Fibroblast of gingiva (primary cell): ENCODE measurements at regions not wholly inside any gene's neighbourhood (a gene's known extent, or its start where the extent isn't known, plus 50 kb on each side); places are given as distances from the start of the nearest gene placed in this dataset.
"Not testable (repeated sequence)": the region's sequence is repeated elsewhere in the genome, so short reads cannot be mapped to it uniquely, and the experiment has no call there.

Experiments used
- DNase-seq: peaks from one replicate; pipeline ENCODE4 v3.0.0-alpha.2; 2011; ENCODE audit warnings: low read depth

- DNase-seq = no peak
Measured at GRCh38 chr3:22318325-22318724, 567.3 kb upstream of the ZNF385D start.

- no peak for DNase-seq
Measured at GRCh38 chr3:22319446-22319845, 568.4 kb upstream of the ZNF385D start.

DNA sequence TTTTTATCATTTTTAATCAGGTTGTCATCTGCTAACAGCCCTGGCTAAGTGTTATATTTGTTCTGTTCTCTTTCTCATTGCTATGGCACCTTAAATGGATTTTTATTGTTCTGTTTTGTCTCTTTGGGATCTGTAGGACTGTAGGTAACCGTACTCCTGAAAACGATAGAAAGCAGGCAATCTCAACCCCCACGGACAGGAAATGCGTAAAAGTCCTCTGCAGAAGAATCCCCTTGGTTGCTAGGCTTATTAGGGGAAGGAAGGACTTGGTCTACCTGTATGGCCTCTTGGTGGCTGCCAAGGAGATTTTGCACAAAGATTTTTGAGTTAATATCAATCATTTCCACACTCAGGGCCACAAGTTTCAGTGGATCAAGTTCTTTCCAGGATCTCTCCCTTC, 571.9 kb upstream of the ZNF385D start:
- no peak for DNase-seq

- DNase-seq = no peak
Measured at GRCh38 chr3:22326305-22326704, 575.3 kb upstream of the ZNF385D start.

DNA sequence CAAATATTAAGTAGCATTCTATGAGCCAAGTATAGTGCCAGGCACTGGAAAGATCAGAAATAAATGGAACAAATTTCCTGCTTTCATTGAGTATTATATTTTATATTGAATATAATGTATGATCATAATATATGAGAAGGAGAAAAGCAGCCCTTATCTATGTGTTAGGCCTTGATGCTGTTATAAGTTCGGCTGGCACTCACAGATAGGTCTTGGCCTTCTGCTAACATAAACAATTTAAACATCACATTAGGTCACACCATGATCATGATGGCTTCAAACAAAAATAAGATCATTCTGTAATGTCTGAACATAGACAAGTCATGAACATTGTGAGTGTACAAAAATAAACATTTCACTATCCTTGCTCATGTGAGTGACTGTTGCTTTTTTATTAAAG, 584.0 kb upstream of the ZNF385D start:
- no peak for DNase-seq

- no peak for DNase-seq
Measured at GRCh38 chr3:22349215-22349851, 598.3 kb upstream of the ZNF385D start.

- no peak for DNase-seq
Measured at GRCh38 chr3:22351806-22352205, 600.8 kb upstream of the ZNF385D start.

- no peak for DNase-seq
Measured at GRCh38 chr3:22353126-22353525, 602.1 kb upstream of the ZNF385D start.

GRCh38 chr3:22358334-22358733, 607.3 kb upstream of the ZNF385D start:
- DNase-seq = no peak

DNA sequence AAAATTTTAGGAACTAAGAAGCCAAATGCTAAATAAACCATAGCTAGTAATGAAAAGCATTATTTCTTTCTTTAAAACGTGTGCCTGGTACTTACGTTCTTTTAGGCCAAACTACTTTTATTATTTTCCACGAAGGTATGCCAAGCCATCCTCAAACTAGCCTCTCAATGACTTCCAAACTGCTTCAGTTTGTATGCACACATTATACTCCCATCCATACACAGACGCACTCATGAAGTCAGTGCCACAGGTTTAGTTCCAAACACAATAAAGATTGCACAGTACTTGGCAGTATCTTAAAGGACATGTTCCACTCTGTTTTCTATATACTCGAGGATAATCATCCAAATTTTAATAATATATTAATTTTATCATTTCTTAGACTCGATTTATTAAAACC, 609.2 kb upstream of the ZNF385D start:
- DNase-seq = no peak

DNA sequence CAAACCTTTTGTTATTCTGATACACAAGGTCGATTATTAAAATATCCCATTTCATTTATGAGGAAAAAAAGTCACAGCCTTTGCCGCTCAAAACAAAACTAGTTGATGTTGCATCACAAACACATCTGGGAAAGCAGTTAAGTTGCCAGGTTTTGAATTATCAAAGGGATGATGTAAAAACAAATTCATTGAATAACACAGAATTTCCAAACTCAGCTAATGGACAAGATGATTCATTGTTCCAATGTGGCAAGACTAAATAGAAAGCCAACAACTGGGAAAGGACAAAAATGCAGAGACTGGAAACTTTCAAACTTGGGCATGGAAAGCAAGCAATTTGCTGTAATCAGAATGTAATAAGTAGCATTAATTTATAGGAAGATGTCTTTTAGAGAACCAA, 610.0 kb upstream of the ZNF385D start:
- peak; percentile 37 for DNase-seq

DNA sequence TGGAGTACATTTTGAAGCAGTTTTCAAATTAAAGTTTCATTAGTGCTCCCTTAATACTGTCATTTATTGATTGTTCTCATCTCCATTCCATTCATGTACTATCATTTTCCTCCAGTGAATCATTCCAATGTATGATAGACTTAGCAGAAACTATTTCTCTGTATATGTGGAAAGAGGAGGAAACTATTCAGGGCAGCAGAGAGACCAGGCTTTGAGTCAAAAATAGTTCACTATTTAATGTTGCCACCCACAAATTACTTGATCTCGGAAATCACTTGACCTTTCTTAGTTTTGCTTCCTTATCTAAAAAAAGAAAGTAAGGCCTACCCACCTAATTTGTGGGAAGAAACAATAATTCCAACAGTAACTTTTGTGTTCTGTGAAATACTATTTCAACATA, 610.5 kb upstream of the ZNF385D start:
- DNase-seq = no peak

- DNase-seq = no peak
Measured at GRCh38 chr3:22364851-22365250, 613.8 kb upstream of the ZNF385D start.

GRCh38 chr3:22366781-22367180, 615.8 kb upstream of the ZNF385D start:
- peak; percentile 8 for DNase-seq

DNA sequence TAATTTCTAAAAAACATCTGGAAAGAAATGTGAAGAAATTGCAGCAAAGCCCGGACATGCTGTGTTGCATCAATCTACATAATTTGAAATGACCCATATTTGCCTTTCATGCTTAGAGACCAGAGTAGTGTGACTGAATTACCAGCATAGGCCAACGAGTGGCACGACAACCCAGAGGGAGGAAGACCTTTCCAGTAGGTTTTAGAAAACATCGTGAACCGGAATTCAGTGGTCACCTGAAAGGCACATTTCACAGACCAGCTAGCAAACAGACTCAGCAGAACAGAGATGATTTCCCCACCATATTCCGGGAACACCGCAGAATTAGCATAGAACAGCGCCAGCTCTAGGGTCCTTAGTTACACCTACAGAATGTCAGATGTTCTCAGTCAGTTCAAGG, 620.0 kb upstream of the ZNF385D start:
- no peak for DNase-seq

DNA sequence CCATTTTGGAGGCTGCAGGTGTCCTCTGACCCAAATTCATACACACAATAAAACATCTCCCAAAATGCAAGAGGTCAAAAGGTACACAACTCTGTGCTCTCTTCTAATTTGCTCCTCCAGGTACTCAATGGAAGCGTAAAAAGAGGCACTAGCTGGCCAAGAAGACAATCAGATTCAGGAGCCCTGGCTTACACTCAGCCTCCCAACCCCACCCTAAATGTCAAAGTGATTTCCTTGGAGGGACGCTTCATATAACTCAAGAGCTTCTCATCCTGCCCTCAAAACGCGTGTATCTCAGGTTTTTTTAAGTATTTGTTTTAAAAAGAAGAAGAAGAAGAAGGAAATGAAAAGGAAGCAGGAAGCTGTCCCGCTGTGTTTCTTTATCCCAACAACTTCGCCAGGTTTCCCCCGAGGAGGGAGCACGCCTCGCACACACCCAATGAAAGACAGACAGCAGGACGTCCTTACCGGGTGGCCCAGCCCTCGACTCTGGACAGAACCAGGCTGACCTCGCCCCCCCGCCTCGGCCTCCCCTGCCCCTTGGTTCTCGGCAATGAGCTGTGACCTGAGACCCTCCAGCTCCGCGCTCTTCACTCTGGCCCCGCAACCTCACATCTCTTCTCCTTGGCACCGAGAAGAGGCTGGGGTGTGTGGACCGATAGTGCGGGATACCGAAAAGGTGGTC, 620.7 kb upstream of the ZNF385D start:
- no peak for DNase-seq

- no peak for DNase-seq
Measured at GRCh38 chr3:22372292-22373062, 621.5 kb upstream of the ZNF385D start.

DNA sequence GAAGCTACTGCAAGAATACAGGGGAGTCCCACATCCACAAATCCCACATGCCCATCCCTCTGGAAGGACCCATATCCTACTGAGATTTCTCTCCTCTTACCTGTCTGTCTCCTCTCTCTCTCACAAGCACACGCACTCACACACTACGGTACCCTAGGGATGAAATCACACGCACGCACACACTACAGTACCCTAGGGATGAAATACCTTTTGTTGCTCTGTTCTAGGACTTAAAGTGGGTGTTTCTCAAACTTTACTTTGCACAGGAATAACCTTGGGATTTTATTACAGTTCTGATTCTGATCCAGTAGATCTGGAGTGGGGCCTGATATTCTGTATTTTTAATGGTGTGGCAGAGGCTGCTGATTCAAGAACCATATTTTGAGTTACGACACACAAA, 622.2 kb upstream of the ZNF385D start:
- no peak for DNase-seq

GRCh38 chr3:22373827-22374226, 622.8 kb upstream of the ZNF385D start:
- no peak for DNase-seq

DNA sequence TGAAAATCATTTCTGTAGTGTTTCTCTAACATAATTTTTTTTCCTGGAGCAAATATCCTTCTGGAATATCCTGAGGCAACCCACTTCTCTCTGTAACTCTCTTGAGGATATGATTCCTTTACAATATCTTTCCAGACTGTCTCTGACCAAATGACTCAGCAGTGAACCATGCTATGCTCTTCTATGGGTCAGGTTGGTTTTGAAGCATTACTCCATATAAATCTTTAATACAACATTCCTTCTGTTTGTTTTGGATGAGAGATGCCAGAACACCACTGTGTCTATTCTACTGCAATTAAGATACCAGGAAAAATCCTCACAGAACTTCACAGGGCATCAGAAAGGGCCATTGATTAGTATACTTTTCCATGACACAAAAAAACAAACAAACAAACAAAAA, 626.4 kb upstream of the ZNF385D start:
- DNase-seq = no peak

- DNase-seq = no peak
Measured at GRCh38 chr3:22378869-22379268, 627.9 kb upstream of the ZNF385D start.

- DNase-seq = no peak
Measured at GRCh38 chr3:22380253-22380652, 629.2 kb upstream of the ZNF385D start.

GRCh38 chr3:22381564-22381963, 630.6 kb upstream of the ZNF385D start:
- not testable (repeated sequence) for DNase-seq
